GM19035 (cell line): ENCODE measurements at regions not wholly inside any gene's neighbourhood (a gene's known extent, or its start where the extent isn't known, plus 50 kb on each side); places are given as distances from the start of the nearest gene placed in this dataset.

ENCODE experiments used
- ATAC-seq: cut with Tn5 transposase; IDR thresholded peaks from one replicate; pipeline ENCODE4 v1.9.1; 2021; ENCODE audit not compliant: unreplicated experiment

- ATAC-seq = no peak
Observed at GRCh38 chr6:25035512-25036435, 100.0 kb upstream of the RIPOR2 start.

GRCh38 chr6:25036461-25036860, 100.7 kb upstream of the RIPOR2 start:
- ATAC-seq = no peak

- no peak for ATAC-seq
Observed at GRCh38 chr6:25038300-25038699, 102.5 kb upstream of the RIPOR2 start.

GRCh38 chr6:25038999-25039398, 103.2 kb upstream of the RIPOR2 start:
- no peak for ATAC-seq

- no peak for ATAC-seq
Observed at GRCh38 chr6:25041485-25042035, 105.8 kb upstream of the RIPOR2 start.

- ATAC-seq = no peak
Observed at GRCh38 chr6:25042036-25042521, 106.3 kb upstream of the RIPOR2 start.

- ATAC-seq = no peak
Observed at GRCh38 chr6:25042536-25042935, 106.8 kb upstream of the RIPOR2 start.

- peak; percentile 30 for ATAC-seq
Observed at GRCh38 chr6:25042984-25043725, 107.4 kb upstream of the RIPOR2 start.

- no peak for ATAC-seq
Observed at GRCh38 chr6:25043892-25044291, 108.1 kb upstream of the RIPOR2 start.

GRCh38 chr6:25046942-25047341, 111.2 kb upstream of the RIPOR2 start:
- no peak for ATAC-seq

GRCh38 chr6:25050356-25050755, 114.6 kb upstream of the RIPOR2 start:
- no peak for ATAC-seq

GRCh38 chr6:25051083-25051482, 115.3 kb upstream of the RIPOR2 start:
- ATAC-seq = no peak

- ATAC-seq = no peak
Observed at GRCh38 chr6:25052181-25052580, 116.4 kb upstream of the RIPOR2 start.

- peak; percentile 73 for ATAC-seq
Observed at GRCh38 chr6:25053875-25054371, 118.2 kb upstream of the RIPOR2 start.

GRCh38 chr6:25054469-25054868, 118.7 kb upstream of the RIPOR2 start:
- no peak for ATAC-seq

- ATAC-seq = peak; percentile 53
Observed at GRCh38 chr6:25056130-25056529, 120.4 kb upstream of the RIPOR2 start.

GRCh38 chr6:25057111-25057905, 121.5 kb upstream of the RIPOR2 start:
- ATAC-seq = no peak

- no peak for ATAC-seq
Observed at GRCh38 chr6:25058441-25058840, 122.7 kb upstream of the RIPOR2 start.

- no peak for ATAC-seq
Observed at GRCh38 chr6:25058941-25059340, 123.2 kb upstream of the RIPOR2 start.

GRCh38 chr6:25060522-25060921, 124.8 kb upstream of the RIPOR2 start:
- no peak for ATAC-seq
